GM18499 (cell line): ENCODE measurements at regions not wholly inside any gene's neighbourhood (a gene's known extent, or its start where the extent isn't known, plus 50 kb on each side); places are given as distances from the start of the nearest gene placed in this dataset.

Experiments
- ATAC-seq: cut with Tn5 transposase; IDR thresholded peaks from one replicate; pipeline ENCODE4 v1.9.1; 2021; ENCODE audit warnings: moderate number of reproducible peaks; ENCODE audit not compliant: insufficient read depth, unreplicated experiment

GRCh38 chr2:133802409-133803039 is 234.3 kb upstream of the NCKAP5 start:
- no peak for ATAC-seq

- ATAC-seq, result no peak
These were observed 238.3 kb upstream of the NCKAP5 start for GRCh38 chr2:133806564-133806963.

GRCh38 chr2:133809485-133809884 is 241.2 kb upstream of the NCKAP5 start:
- ATAC-seq, result no peak

GRCh38 chr2:133810559-133810958 is 242.3 kb upstream of the NCKAP5 start:
- no peak for ATAC-seq

GRCh38 chr2:133811409-133812125 is 243.3 kb upstream of the NCKAP5 start:
- no peak for ATAC-seq

GRCh38 chr2:133812826-133813617 is 244.8 kb upstream of the NCKAP5 start:
- ATAC-seq, result no peak

GRCh38 chr2:133814890-133815289 is 246.6 kb upstream of the NCKAP5 start:
- ATAC-seq, result no peak

GRCh38 chr2:133816037-133816436 is 247.8 kb upstream of the NCKAP5 start:
- no peak for ATAC-seq

GRCh38 chr2:133817680-133818566 is 249.7 kb upstream of the NCKAP5 start:
- no peak for ATAC-seq

GRCh38 chr2:133818661-133819060 is 250.4 kb upstream of the NCKAP5 start:
- no peak for ATAC-seq

GRCh38 chr2:133819906-133820305 is 251.6 kb upstream of the NCKAP5 start:
- ATAC-seq, result no peak

GRCh38 chr2:133821107-133821760 is 253.0 kb upstream of the NCKAP5 start:
- no peak for ATAC-seq

- no peak for ATAC-seq
These were observed 254.4 kb upstream of the NCKAP5 start for GRCh38 chr2:133822517-133823225.

- ATAC-seq, result no peak
These were observed 254.9 kb upstream of the NCKAP5 start for GRCh38 chr2:133823226-133823550.

- no peak for ATAC-seq
These were observed 256.6 kb upstream of the NCKAP5 start for GRCh38 chr2:133824869-133825268.

GRCh38 chr2:133825778-133826177 is 257.5 kb upstream of the NCKAP5 start:
- no peak for ATAC-seq

- ATAC-seq, result no peak
These were observed 260.6 kb upstream of the NCKAP5 start for GRCh38 chr2:133828913-133829312.

- no peak for ATAC-seq
These were observed 261.3 kb upstream of the NCKAP5 start for GRCh38 chr2:133829450-133830020.

GRCh38 chr2:133833746-133834145 is 265.5 kb upstream of the NCKAP5 start:
- ATAC-seq, result no peak
